Stomach (tissue), 4 donors: ENCODE measurements at regions not wholly inside any gene's neighbourhood (a gene's known extent, or its start where the extent isn't known, plus 50 kb on each side); places are given as distances from the start of the nearest gene placed in this dataset.

Experiments used
- CTCF ChIP-seq, 7 experiments: fragments of 450-650 bp in 4 of 7; fragments of 200-600 bp in 3 of 7; sonication (generic) in 3 of 7; IDR thresholded peaks; one replicate each; pipeline ENCODE4 v1.5.1; 2016 to 2019; ENCODE audit warnings: antibody characterized with exemption in 7 of 7, control low read depth in 2 of 7, mild to moderate bottlenecking in 1 of 7
- EP300 ChIP-seq: sonication (generic); formaldehyde crosslinking; IDR thresholded peaks from one replicate; pipeline ENCODE4 v1.6.1; 2017; ENCODE audit warnings: antibody characterized with exemption
- POLR2AphosphoS5 ChIP-seq, 3 donors: sonication (generic); formaldehyde crosslinking; IDR thresholded peaks; one replicate each; pipeline ENCODE4 v1.6.1; 2016; ENCODE audit warnings: antibody characterized with exemption in 3 of 3

GRCh38 chr6:18314317-18314997 is 50.1 kb upstream of the DEK start:
- TF ChIP-seq CTCF (IDR thresholded peaks at IDR 0.05) (no peak), EP300 (no peak), POLR2AphosphoS5 (IDR thresholded peaks at IDR 0.05) (no peak)
